Kidney (tissue), 13 donors: ENCODE measurements at regions not wholly inside any gene's neighbourhood (a gene's known extent, or its start where the extent isn't known, plus 50 kb on each side); places are given as distances from the start of the nearest gene placed in this dataset.

Experiments
- DNase-seq, 5 donors: peaks; one replicate each; pipeline ENCODE4 v3.0.0-alpha.2; 2013 to 2020
- FAIRE-seq: peaks from 2 replicates; lab custom pipeline; 2012; peaks lifted over from hg19 to GRCh38; lab: Jason Lieb, UNC
- H3K27ac ChIP-seq, 2 donors: one replicate each; pipeline ENCODE4 v1.7.0; 2013; ENCODE audit warnings: low read depth in 2 of 2, low read length in 2 of 2, inconsistent platforms in 1 of 2
- H3K27me3 ChIP-seq: one replicate; pipeline ENCODE4 v1.7.1; 2013; ENCODE audit warnings: low read length, inconsistent platforms; ENCODE audit not compliant: control insufficient read depth, insufficient read depth
- H3K36me3 ChIP-seq, 3 donors: one replicate each; pipeline versions ENCODE4 v1.7.0 to v1.7.1; 2013; ENCODE audit warnings: low read length in 3 of 3, control low read depth in 1 of 3, inconsistent platforms in 1 of 3; ENCODE audit not compliant: insufficient read depth in 3 of 3, control insufficient read depth in 2 of 3
- H3K4me1 ChIP-seq, 3 donors: one replicate each; pipeline versions ENCODE4 v1.7.0 to v1.7.1; 2013; ENCODE audit warnings: low read length in 3 of 3, inconsistent platforms in 1 of 3, low read depth in 1 of 3; ENCODE audit not compliant: control insufficient read depth in 2 of 3, insufficient read depth in 2 of 3
- H3K4me3 ChIP-seq, 3 donors: one replicate each; pipeline versions ENCODE4 v1.7.0 to v1.8.1; 2013; ENCODE audit warnings: low read length in 3 of 3, control low read depth in 1 of 3, inconsistent platforms in 1 of 3
- H3K9ac ChIP-seq, 3 donors: one replicate each; pipeline versions ENCODE4 v1.7.0 to v1.7.1; 2013; ENCODE audit warnings: low read length in 3 of 3, control low read depth in 1 of 3, inconsistent platforms in 1 of 3
- H3K9me3 ChIP-seq, 3 donors: one replicate each; pipeline versions ENCODE4 v1.7.0 to v1.7.1; 2013; ENCODE audit warnings: low read length in 3 of 3, control low read depth in 1 of 3, inconsistent platforms in 1 of 3; ENCODE audit not compliant: control insufficient read depth in 2 of 3, insufficient read depth in 1 of 3
- intact Hi-C: fragments of 100-400 bp; cut with DNase I; formaldehyde crosslinking; loops from one replicate; pipeline ENCODE4 v1.11.1; 2022
- TF ChIP-seq, protein P1 (sequence below): IDR thresholded peaks from 3 replicates; pipeline ENCODE4 v1.5.1; 2012; ENCODE audit warnings: mild to moderate bottlenecking, moderate library complexity, borderline replicate concordance; ENCODE audit not compliant: insufficient read depth; ENCODE audit errors: extremely low read depth
- donor health status: control.
- donor health status: control.
- donor health status: control.
- donor health status: control.
- donor health status: control.
- donor health status: DM: yes; HTN: yes; CAD: no.
- donor health status: Normal renal cell carcinoma (clear cell type).

- TF ChIP-seq, protein P1, sequence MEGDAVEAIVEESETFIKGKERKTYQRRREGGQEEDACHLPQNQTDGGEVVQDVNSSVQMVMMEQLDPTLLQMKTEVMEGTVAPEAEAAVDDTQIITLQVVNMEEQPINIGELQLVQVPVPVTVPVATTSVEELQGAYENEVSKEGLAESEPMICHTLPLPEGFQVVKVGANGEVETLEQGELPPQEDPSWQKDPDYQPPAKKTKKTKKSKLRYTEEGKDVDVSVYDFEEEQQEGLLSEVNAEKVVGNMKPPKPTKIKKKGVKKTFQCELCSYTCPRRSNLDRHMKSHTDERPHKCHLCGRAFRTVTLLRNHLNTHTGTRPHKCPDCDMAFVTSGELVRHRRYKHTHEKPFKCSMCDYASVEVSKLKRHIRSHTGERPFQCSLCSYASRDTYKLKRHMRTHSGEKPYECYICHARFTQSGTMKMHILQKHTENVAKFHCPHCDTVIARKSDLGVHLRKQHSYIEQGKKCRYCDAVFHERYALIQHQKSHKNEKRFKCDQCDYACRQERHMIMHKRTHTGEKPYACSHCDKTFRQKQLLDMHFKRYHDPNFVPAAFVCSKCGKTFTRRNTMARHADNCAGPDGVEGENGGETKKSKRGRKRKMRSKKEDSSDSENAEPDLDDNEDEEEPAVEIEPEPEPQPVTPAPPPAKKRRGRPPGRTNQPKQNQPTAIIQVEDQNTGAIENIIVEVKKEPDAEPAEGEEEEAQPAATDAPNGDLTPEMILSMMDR = no peak
- H3K4me1 ChIP-seq = peaks cover 0 to 4% (median 0%) of the 10 kb centered on the region in 3 donors
- no peak for FAIRE-seq
- peak in 1 of 5 donors; percentile 22 for DNase-seq
- no peaks in the 10 kb centered on the region for H3K27me3 ChIP-seq
- H3K36me3 ChIP-seq = no peaks in the 10 kb centered on the region
- no peak overlapping the region for H3K27ac ChIP-seq
- no peaks in the 10 kb centered on the region for H3K9me3 ChIP-seq
- intact Hi-C loops = no loop called here
- no peak overlapping the region for H3K9ac ChIP-seq
- H3K4me3 ChIP-seq = no peak overlapping the region
These were observed 55.1 kb upstream of the SLC4A4 start for GRCh38 chr4:71283642-71284257.

DNA sequence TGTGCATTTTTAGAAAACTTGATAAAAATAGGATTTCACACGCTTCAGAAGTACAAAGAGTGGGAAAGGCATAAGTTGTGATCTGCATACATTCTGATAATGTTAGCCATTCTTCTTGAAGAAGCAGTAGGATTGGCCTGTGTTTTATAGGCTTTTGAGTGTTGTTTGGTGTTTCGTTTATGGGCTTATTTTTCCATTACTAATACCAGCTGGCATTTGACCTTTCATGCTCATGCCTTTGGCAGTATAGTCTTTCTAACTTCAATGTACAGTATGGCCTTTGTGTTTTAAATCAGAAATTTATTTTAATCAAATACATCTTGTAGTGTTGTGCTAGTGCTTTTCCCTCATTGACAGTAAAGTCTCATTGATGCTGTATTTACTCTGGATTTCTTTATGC is 51.5 kb upstream of the SLC4A4 start:
- TF ChIP-seq, protein P1 = no peak
- H3K27ac ChIP-seq = no peak overlapping the region
- FAIRE-seq (no peak), DNase-seq (no peak)
- no peaks in the 10 kb centered on the region for H3K27me3 ChIP-seq
- peaks cover 0 to 9% (median 0%) of the 10 kb centered on the region in 3 donors for H3K4me1 ChIP-seq
- H3K4me3 ChIP-seq = no peak overlapping the region
- no peaks in the 10 kb centered on the region for H3K36me3 ChIP-seq
- H3K9ac ChIP-seq = no peak overlapping the region
- intact Hi-C loops = no loop called here
- H3K9me3 ChIP-seq = no peaks in the 10 kb centered on the region

GRCh38 chr4:71288875-71289274 is 49.9 kb upstream of the SLC4A4 start:
- DNase-seq (no peak), FAIRE-seq (no peak)
- Histone ChIP-seq H3K4me3 (no peak overlapping the region), H3K36me3 (no peaks in the 10 kb centered on the region), H3K9me3 (no peaks in the 10 kb centered on the region), H3K27me3 (no peaks in the 10 kb centered on the region), H3K4me1 (peaks cover 0 to 9% (median 0%) of the 10 kb centered on the region in 3 donors), H3K27ac (peak overlapping the region in 1 of 2 donors; percentile 30), H3K9ac (no peak overlapping the region)
- intact Hi-C loops = no loop called here
- TF ChIP-seq, protein P1 = no peak
